ENCODE measurements at regions not wholly inside any gene's neighbourhood (a gene's known extent, or its start where the extent isn't known, plus 50 kb on each side); places are given as distances from the start of the nearest gene placed in this dataset.

DNA sequence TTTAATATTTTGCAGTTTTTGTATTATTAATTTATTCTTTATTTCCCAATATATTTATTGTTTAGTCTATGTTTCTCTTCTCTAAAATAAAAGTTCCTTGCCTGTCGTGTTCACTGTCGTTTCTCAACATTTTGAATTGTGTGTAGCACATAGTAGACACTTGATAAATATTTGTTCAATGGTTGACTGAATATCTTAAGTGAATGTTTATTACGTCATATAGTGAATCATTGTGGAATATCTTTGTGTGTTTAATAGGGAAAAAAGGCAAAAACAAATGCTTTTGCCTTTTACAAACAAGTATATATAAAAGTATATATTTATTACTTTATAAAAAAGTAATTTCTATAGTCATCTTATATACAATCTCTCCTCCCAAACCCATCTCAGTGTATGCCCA, 572.3 kb downstream of the EPHA3 start:
- TF ChIP-seq, protein P1, sequence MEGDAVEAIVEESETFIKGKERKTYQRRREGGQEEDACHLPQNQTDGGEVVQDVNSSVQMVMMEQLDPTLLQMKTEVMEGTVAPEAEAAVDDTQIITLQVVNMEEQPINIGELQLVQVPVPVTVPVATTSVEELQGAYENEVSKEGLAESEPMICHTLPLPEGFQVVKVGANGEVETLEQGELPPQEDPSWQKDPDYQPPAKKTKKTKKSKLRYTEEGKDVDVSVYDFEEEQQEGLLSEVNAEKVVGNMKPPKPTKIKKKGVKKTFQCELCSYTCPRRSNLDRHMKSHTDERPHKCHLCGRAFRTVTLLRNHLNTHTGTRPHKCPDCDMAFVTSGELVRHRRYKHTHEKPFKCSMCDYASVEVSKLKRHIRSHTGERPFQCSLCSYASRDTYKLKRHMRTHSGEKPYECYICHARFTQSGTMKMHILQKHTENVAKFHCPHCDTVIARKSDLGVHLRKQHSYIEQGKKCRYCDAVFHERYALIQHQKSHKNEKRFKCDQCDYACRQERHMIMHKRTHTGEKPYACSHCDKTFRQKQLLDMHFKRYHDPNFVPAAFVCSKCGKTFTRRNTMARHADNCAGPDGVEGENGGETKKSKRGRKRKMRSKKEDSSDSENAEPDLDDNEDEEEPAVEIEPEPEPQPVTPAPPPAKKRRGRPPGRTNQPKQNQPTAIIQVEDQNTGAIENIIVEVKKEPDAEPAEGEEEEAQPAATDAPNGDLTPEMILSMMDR (IDR thresholded peaks at IDR 0.05): no peak
- no peak for TF ChIP-seq POLR2A (IDR thresholded peaks at IDR 0.05)

All from Peyer's patch (tissue), 4 donors.